GM19043 (cell line): ENCODE measurements at regions not wholly inside any gene's neighbourhood (a gene's known extent, or its start where the extent isn't known, plus 50 kb on each side); places are given as distances from the start of the nearest gene placed in this dataset.

ENCODE experiments used
- ATAC-seq: cut with Tn5 transposase; IDR thresholded peaks from one replicate; pipeline ENCODE4 v1.9.1; 2021; ENCODE audit warnings: low read depth; ENCODE audit not compliant: unreplicated experiment

DNA sequence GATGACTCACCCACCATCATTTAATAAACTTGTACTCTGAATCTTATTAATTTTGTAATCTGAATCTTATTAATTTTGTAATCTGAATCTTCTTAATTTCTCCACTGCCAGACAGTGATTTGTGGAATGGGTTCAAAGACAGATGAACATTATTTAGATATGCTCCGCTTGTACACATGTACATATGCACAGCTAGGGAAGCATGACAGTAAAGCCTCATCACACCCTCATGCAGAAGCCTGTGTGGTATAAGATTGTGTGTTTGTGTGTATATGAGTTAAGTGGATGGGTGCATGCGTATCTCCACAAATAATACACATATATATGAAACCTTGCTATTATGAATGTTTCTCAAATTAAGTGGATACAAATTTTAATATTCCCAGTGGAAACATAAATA, 318.5 kb upstream of the SFRP2 start:
- ATAC-seq, result no peak

DNA sequence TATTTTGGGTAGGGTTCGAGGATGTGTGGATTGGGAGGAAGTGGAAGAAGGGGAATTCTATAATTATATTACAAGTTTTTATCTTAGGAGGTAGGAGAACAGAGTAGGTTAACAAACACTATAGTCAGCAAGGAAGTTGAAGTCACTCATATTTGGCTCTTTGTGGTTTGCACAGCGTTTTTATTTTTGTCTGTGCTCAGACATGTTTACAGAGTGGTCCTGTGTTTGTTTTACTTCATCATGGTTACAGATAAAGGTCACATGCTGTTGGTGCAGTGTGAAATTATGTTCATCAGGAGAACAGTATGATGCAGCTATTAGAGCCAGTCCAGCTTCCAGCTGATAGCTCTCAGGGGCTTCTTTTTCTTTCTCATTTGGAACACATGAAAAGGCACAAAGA, 299.9 kb upstream of the SFRP2 start:
- no peak for ATAC-seq

DNA sequence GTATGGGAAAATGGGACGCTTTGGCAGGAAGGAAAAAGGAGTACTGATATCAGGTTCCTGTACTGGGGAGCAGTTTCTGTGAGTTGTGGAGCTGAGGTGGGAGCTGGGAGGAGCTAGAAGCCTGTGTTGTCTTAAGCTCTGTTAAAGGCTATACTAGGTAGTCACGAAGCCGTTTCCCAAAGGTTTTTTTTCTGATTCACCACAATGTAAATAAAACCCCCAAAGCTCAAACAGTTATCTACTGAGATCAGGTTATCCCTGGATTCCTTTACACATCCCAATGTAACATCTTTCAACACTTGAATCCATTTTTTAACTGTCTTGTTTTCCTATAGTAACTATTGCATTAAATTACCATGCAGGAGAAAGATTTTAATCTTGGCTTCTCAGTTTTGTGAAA, 297.4 kb upstream of the SFRP2 start:
- no peak for ATAC-seq

DNA sequence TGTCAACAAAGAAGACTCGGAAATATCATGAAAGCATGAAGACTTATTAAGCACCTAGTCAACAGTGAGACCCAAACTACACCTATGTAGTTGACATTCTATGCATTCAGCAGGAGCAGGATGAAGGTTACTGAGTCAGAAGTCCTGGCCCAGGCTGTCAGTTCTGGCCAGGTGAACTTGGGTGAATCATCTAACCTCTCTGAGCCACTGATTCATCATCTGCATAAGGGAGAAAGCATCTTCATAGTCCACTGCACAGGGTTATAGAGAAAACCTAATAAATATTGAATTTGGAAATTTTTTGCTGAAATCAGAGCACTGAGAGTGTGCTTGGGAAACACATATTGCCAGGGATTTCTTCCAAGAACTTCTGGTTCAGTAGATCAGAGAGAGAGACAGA, 296.0 kb upstream of the SFRP2 start:
- ATAC-seq, result no peak

DNA sequence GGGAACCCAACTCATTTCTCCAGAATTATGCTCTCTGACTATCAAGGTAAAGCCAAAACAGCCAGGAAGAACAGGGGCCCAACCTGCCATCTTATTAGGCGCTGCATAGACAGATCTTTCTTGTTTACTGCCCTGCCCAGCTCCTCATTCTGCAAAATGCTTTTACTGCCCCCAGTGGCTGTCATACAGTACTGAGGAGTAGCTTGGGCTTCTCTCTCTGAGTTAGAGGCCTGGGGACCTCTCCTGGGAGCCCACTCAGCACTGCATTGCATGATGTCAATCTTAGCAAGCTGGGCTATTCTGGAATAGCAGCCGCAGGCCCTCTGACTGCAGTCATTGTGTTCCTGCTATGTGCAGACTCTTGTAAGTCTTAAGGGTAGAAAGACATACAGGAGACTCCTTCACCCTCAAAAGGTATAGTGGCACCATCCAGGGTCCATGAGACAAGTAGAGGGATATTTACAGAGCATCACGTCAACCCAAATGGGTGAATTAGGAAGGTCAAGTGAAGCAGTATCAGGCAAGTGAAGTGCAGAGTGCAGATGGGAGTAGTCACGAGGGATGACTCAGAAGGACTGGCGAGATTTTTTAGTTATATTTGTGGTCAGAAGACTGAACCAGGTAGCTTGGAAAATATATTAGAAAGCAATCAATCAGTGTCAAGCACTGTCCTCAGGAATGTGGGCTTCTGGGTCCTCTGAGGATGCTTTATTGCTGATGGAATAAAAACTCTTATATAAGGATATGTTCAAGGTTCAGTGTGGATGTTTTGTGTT, 294.1 kb upstream of the SFRP2 start:
- no peak for ATAC-seq

DNA sequence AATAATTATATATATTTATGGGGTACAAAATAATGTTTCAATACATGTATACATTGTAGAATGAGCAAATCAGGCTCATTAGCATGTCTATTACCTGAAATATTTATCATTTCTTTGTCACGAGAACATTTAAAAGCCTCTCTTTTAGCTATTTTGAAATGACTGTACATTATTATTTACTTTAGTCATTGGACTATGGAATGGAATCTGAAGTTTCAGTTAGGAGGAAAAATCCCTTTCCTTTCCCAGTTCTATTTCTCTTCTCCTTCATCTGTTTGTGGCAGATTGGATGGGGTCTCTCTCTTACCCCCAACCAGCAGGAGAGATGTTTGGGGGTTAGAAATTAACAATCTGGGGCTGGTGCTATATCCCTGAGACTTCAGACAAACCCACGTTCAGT, 292.5 kb upstream of the SFRP2 start:
- no peak for ATAC-seq

DNA sequence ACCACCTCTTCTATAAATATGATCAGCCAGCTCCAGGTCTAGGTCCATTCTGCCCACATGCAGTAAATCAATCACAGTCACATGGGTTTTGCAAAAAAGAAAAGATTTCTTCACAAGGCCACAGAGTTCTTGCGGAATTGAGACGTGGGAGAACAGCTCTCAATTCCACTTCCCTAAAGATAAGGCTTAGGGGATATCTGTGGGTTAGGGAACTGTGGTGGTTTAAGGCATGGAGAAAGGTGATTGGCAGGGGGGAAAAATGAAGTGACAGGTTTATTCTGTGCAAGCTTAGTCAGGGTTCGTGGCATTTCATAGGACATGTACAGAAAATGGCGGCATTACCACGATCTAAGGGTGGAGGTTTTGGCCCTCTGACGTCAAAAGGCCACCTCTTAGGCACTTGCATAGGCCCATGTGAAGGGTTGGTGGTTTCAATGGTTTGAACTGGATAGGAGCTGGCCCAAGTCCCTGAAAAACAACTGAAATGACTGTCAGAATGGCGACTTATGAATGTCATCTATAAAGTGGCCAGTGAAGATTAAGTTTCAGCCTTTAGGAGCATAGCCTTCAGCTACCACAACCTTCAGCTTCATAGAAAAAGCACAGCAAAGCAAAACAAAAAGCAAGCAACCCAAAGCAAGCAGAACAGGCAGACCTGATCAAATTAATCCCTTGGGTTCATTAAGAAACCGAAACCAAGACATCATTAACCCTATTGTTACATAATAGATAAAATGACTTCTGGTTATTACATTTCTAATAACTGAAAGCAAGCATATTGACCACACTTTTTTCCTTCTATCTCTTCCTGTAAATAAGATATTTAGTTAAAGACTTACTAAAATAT, 289.8 kb upstream of the SFRP2 start:
- no peak for ATAC-seq

DNA sequence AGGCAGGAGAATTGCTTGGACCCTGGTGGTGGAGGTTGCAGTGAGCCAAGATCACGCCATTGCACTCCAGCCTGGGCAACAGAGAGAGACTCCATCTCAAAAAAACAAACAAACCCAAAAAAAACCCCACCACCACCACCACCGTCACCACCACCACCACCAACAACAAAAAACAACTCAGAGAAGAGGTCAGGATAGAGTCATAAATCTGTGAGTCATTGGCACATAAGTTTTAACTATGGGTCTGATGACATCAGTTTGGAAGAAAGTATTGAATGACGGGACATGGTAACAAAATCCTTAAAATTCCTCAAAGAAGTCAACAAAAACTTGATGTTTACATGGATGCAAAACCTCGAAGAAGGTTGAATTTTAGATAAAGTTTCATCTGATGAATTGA, 288.0 kb upstream of the SFRP2 start:
- no peak for ATAC-seq

DNA sequence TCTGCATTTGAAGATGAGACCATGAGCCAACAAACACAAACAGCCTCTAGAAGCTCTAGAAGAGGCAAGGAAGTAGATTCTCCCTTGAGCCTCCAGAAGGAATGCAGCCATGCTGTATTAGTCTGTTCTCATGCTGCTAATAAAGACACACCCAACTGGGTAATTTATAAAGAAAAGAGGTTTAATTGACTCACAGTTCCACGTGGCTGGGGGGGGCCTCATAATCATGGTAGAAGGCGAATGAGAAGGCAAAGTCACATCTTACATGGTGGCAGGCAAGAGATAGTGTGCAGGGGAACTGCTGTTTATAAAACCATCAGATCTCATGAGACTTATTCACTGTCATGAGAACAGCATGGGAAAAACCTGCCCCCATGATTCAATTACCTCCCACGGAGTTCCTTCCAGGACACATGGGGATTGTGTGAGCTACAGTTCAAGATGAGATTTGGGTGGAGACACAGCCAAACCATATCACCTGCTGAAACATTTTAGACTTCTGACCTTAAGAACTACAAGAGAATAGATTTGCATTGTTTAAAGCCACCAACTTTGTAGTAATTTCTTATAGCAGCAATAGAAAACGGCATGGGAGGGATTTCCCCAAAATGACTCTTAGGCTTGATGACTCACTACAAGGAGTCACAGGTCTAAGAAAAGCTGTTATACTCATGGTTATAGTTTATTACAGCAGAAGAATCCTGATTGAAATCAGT, 284.4 kb upstream of the SFRP2 start:
- ATAC-seq, result no peak

DNA sequence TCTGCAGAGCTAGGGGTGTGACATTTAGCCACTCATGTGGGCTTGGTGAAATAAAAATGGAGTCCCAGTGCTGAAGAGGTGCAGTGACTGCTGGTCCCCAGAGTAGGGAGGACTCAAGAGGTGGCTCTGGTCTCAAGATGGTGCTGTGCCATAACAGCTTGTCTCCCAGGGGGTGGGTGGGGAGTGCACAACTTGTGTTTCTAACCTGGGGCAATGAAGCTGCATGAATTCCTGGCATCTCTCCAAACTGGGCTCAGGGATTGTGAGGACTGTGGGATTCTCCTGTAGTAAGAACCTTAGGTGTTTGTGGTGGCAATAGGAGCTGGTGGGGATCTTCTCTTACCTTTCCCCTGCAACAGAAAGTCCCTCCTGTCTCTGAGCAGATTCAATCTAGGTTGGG, 278.9 kb upstream of the SFRP2 start:
- ATAC-seq, result no peak

DNA sequence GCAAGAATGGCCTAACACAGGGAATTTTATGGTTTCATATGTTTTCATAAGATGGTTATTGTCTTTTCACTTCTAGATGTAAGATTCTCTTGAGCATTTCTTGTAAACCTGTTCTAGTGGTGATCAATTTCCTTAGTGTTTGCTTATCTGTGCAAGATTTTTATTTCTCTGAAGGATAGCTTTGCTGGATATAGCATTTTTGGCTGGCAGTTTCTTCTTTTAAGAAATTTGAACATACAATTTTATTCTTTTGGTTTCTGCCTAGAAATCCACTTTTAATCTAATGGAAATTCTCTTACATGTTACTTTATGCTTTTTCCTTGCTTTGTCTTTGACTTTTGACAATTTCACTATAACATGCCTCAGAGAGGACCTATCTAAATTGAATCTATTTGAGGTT, 276.5 kb upstream of the SFRP2 start:
- no peak for ATAC-seq

DNA sequence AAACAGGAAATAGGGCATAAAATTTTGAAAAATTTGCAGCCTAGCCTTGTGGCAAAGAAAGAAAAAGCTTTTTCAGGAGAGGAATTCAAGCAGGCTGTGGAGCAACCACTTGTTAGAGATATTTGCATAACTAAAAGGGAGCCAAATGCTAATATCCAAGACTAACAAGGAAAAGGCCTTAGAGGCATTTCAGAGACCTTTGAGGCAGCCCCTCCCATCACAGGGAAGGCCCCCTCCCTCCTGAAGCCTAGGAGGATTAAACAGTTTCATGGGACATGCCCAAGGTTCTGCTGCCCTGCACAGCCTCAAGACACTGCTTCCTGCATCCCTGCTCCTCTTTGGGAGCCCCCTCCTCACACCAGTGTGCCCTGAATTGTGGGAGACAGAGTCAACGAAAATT, 275.4 kb upstream of the SFRP2 start:
- ATAC-seq, result no peak

DNA sequence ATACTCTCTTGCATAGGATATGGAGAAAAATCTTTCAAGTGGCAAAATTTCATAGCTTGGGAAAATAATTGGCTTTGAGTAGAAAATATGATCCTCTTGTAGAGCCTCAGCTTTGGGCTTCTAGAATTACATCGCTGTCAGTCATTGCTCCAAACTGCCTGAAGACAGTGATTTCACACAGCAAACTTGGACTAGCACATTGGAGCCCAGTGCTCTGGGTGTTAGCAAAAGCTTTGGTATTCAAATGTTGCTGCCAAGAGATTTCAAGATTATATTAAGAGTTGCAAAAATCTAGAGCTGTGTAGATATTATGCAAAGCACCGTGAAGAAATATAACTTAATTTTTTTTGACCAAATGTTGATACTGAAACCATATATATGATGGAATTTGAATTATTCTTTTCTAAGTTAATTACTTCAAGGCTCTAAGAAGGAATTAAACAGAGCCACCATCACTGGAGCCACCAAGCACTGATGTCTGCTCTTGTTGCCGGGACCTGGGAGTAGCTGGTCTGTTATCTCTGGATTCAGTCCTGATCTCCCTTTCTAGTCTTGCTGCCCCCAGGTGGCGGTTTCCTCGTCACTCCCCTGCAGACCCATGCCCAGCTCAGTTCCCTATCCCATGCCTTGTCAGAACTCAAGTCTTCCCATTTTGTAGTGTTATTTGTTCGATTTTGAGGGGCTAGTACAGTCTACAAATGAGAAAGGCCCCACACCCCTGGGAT, 260.7 kb upstream of the SFRP2 start:
- no peak for ATAC-seq

DNA sequence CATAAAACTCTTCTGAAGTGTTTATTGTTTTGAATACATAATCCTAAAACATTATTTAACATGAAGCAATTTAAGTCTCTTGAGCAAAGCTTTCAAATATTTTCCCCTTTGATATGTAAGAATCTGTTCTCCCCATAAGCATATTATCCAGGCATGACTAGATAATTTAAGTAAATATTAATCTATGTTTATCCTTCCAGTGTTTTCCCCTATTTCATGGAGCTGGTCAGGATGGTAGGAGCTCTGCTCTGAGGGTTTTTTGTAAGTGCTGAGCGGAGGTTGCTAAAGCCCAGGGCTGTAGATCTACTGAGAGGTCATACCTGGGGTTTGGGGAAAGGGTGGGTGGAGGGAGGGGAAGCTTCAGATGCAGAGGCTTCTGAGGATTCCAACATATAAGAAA, 258.9 kb upstream of the SFRP2 start:
- no peak for ATAC-seq

DNA sequence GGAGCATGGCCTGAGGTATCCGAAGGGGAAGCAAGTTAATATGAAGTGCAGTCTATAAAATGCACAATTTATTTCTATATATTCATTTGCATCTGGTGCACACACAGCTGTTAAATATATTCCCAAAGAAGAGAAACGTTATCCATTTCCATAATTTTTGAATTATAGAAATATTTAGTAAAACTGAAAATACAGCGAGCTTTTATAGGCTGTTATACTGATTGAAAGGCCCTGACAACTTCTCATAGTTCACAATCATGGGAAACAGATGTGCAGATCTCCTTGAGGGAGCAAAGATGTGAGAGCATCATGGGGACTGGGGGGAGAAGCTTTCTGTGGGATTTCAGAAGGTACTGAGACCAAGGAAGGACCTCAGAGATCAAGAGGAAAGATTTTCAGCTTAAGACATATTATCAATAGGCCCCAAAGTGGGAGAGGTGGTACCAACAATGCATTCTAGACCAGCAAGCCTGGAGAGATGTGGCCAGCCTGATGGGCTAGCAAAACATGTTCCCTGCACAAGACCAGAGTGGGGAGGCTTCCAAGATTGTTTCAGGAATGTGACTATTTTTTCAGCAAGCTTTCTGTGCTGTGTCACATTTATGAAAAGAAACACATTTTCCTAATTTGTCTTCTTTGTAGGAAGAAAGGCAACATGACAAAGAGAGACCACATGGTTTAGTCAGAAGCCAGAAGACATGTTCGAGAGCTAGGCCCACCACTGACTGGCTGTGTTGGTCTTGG, 256.0 kb upstream of the SFRP2 start:
- ATAC-seq, result no peak

DNA sequence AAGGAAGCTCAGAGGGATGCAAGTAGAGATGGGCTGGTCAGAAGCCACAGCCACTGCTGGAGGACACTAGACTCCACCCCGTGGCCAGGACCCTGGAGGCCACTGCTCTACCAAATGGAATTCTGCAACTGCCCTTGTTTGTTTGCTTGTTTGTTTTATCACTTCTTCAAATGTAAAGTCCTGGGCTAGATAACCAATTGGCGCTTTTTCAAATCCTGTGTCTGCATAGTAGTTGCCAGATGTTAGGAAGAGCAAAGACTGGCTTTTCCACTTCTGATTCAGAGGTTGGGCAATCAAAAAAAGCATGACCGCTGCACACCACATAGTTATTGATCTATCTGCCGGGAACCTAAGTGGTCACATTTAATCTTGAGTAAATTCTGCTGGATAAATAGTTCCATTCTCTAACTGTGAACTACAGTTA, 255.2 kb upstream of the SFRP2 start:
- ATAC-seq, result no peak

DNA sequence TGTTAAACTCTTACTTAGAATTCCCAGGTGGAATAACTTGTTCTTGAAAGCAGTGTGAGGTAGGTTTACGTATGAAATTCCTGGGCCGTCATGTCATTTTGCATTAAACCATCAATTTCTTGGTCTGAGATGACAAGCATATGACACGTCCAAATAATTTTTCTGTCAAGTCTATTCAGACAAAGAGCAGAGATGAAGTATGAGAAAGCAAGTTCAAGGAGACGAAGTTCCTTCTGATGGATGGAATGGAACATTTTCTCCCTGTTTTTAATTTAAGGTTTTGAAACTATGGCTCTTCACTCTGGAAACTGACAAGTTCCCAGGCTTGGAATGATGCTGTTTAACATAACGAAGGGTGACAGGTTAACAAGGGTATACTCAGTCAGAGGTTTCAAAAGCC, 252.8 kb upstream of the SFRP2 start:
- no peak for ATAC-seq

DNA sequence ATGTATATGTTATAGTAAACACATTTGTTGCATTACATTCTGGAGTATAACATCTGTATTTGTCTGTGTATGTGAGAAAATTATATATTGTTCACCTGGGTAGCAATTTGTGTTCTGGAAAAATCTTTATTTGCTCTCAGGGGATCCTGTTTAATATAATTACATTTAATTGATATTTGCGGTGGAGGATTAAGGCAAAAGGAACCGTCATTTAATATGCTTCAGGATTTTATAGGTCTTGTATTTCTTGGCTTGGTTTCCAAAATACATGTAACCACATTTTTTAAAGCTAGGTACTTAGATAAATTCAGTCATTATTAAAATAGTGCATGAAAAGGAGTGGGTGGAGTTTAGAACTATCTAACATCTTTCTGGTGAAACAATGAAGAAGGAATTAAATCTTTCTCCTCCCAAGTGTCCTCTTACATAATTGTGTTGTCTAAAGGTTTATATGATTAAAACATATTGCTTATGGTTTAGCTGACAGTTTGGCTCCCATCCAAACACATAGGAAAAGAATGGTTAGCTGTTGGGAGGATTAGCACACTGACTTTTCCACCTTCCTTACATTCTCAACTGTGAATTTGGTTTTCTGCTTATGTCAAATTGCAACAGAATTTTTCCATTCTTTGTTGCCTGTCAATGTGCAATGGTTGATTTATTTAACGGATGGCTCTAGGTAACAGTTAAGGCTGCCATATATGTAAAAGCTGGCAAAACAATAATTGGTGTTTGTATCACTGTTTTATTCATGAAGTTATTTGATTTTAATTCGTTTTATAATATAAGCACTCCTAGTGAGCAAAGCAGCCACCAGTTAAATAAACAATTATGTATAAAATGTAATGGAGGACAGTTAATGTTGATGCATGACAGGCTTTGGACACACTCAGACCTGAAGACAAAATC, 250.8 kb upstream of the SFRP2 start:
- no peak for ATAC-seq

DNA sequence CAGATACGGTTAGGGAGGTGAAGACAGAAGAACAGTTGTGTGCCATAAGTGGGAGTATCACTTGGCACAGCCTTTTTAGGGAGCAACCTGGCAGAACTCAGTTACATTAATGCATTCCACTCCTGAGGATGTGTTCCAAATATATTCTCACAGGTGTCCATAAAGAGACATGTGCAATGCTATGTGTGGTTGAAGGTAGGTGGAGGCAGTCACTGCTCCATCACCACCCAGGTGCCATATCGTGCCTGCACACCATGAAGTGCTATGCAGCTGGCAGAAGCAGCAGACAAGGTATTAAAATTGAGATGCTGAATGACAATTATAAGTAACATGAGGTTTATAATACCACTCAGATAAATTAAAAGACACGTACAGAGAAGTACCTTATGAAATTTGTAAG, 248.0 kb upstream of the SFRP2 start:
- ATAC-seq, result no peak
